ENCODE measurements at regions not wholly inside any gene's neighbourhood (a gene's known extent, or its start where the extent isn't known, plus 50 kb on each side); places are given as distances from the start of the nearest gene placed in this dataset.
A peak's percentile ranks its signal among the peaks of the same experiment; 100 is the strongest.

- Histone ChIP-seq H3K9me3 (ENCODE audit: control insufficient read depth, insufficient read depth, low read length) (no peaks in the 10 kb centered on the region), H3K27ac (ENCODE audit: low read length) (no peak overlapping the region), H3K4me1 (ENCODE audit: control insufficient read depth, insufficient read depth, low read length) (no peaks in the 10 kb centered on the region), H3K27me3 (ENCODE audit: control insufficient read depth, insufficient read depth, low read length) (no peaks in the 10 kb centered on the region), H3K36me3 (ENCODE audit: control insufficient read depth, insufficient read depth, low read length) (no peaks in the 10 kb centered on the region), H3K4me3 (ENCODE audit: low read length) (no peak overlapping the region)
- WGBS (ENCODE audit: insufficient coverage, insufficient read length) = no CpG with 5 or more reads among the region's 3 CpGs
- DNase-seq (ENCODE audit: low read depth, low spot score) = no peak
Measured at GRCh38 chr2:150417278-150417677, 70.2 kb downstream of the RND3 start.

GRCh38 chr2:150415022-150415421 lies 72.4 kb downstream of the RND3 start:
- Histone ChIP-seq H3K27me3 (ENCODE audit: control insufficient read depth, insufficient read depth, low read length) (no peaks in the 10 kb centered on the region), H3K36me3 (ENCODE audit: control insufficient read depth, insufficient read depth, low read length) (no peaks in the 10 kb centered on the region), H3K4me1 (ENCODE audit: control insufficient read depth, insufficient read depth, low read length) (peaks cover 2% of the 10 kb centered on the region; the same call in 1 of the 2 replicates), H3K27ac (ENCODE audit: low read length) (no peak overlapping the region), H3K4me3 (ENCODE audit: low read length) (no peak overlapping the region), H3K9me3 (ENCODE audit: control insufficient read depth, insufficient read depth, low read length) (no peaks in the 10 kb centered on the region)
- no peak for DNase-seq (ENCODE audit: low read depth, low spot score)

- no CpG with 5 or more reads among the region's 2 CpGs for WGBS (ENCODE audit: insufficient coverage, insufficient read length)
- Histone ChIP-seq H3K36me3 (ENCODE audit: control insufficient read depth, insufficient read depth, low read length) (no peaks in the 10 kb centered on the region), H3K27ac (ENCODE audit: low read length) (no peak overlapping the region), H3K4me1 (ENCODE audit: control insufficient read depth, insufficient read depth, low read length) (peaks cover 2% of the 10 kb centered on the region; the same call in 1 of the 2 replicates), H3K9me3 (ENCODE audit: control insufficient read depth, insufficient read depth, low read length) (no peaks in the 10 kb centered on the region), H3K4me3 (ENCODE audit: low read length) (no peak overlapping the region), H3K27me3 (ENCODE audit: control insufficient read depth, insufficient read depth, low read length) (no peaks in the 10 kb centered on the region)
- DNase-seq (ENCODE audit: low read depth, low spot score) = no peak
Measured at GRCh38 chr2:150413910-150414309, 73.6 kb downstream of the RND3 start.

- no peak for DNase-seq (ENCODE audit: low read depth, low spot score)
- Histone ChIP-seq H3K9me3 (ENCODE audit: control insufficient read depth, insufficient read depth, low read length) (no peaks in the 10 kb centered on the region), H3K27me3 (ENCODE audit: control insufficient read depth, insufficient read depth, low read length) (no peaks in the 10 kb centered on the region), H3K27ac (ENCODE audit: low read length) (no peak overlapping the region), H3K36me3 (ENCODE audit: control insufficient read depth, insufficient read depth, low read length) (no peaks in the 10 kb centered on the region), H3K4me3 (ENCODE audit: low read length) (no peak overlapping the region), H3K4me1 (ENCODE audit: control insufficient read depth, insufficient read depth, low read length) (peaks cover 2% of the 10 kb centered on the region; the same call in 1 of the 2 replicates)
- WGBS (ENCODE audit: insufficient coverage, insufficient read length) = no CpG with 5 or more reads among the region's 7 CpGs
Measured at GRCh38 chr2:150413366-150413765, 74.1 kb downstream of the RND3 start.

- Histone ChIP-seq H3K4me3 (ENCODE audit: low read length) (no peak overlapping the region), H3K9me3 (ENCODE audit: control insufficient read depth, insufficient read depth, low read length) (no peaks in the 10 kb centered on the region), H3K4me1 (ENCODE audit: control insufficient read depth, insufficient read depth, low read length) (peaks cover 2% of the 10 kb centered on the region; the same call in 1 of the 2 replicates), H3K27ac (ENCODE audit: low read length) (no peak overlapping the region), H3K36me3 (ENCODE audit: control insufficient read depth, insufficient read depth, low read length) (no peaks in the 10 kb centered on the region), H3K27me3 (ENCODE audit: control insufficient read depth, insufficient read depth, low read length) (no peaks in the 10 kb centered on the region)
- WGBS (ENCODE audit: insufficient coverage, insufficient read length) = no CpG with 5 or more reads among the region's 3 CpGs
- peak; percentile 72 for DNase-seq (ENCODE audit: low read depth, low spot score)
Measured at GRCh38 chr2:150410809-150411208, 76.7 kb downstream of the RND3 start.

GRCh38 chr2:150409196-150409595 lies 78.3 kb downstream of the RND3 start:
- no peaks in the 10 kb centered on the region for H3K36me3 ChIP-seq (ENCODE audit: control insufficient read depth, insufficient read depth, low read length)
- DNase-seq (ENCODE audit: low read depth, low spot score) = no peak
- no peaks in the 10 kb centered on the region for H3K9me3 ChIP-seq (ENCODE audit: control insufficient read depth, insufficient read depth, low read length)
- no peaks in the 10 kb centered on the region for H3K27me3 ChIP-seq (ENCODE audit: control insufficient read depth, insufficient read depth, low read length)
- no peak overlapping the region for H3K27ac ChIP-seq (ENCODE audit: low read length)
- H3K4me3 ChIP-seq (ENCODE audit: low read length) = no peak overlapping the region
- peaks cover 2% of the 10 kb centered on the region; the same call in 1 of the 2 replicates for H3K4me1 ChIP-seq (ENCODE audit: control insufficient read depth, insufficient read depth, low read length)
- WGBS (ENCODE audit: insufficient coverage, insufficient read length) = no CpG with 5 or more reads among the region's 2 CpGs

- Histone ChIP-seq H3K27me3 (ENCODE audit: control insufficient read depth, insufficient read depth, low read length) (no peaks in the 10 kb centered on the region), H3K36me3 (ENCODE audit: control insufficient read depth, insufficient read depth, low read length) (no peaks in the 10 kb centered on the region), H3K4me3 (ENCODE audit: low read length) (no peak overlapping the region), H3K27ac (ENCODE audit: low read length) (no peak overlapping the region), H3K4me1 (ENCODE audit: control insufficient read depth, insufficient read depth, low read length) (no peaks in the 10 kb centered on the region), H3K9me3 (ENCODE audit: control insufficient read depth, insufficient read depth, low read length) (no peaks in the 10 kb centered on the region)
- DNase-seq (ENCODE audit: low read depth, low spot score) = no peak
- no CpG with 5 or more reads among the region's 3 CpGs for WGBS (ENCODE audit: insufficient coverage, insufficient read length)
Measured at GRCh38 chr2:150404147-150404546, 83.3 kb downstream of the RND3 start.

- Histone ChIP-seq H3K27ac (ENCODE audit: low read length) (no peak overlapping the region), H3K36me3 (ENCODE audit: control insufficient read depth, insufficient read depth, low read length) (no peaks in the 10 kb centered on the region), H3K4me1 (ENCODE audit: control insufficient read depth, insufficient read depth, low read length) (no peaks in the 10 kb centered on the region), H3K4me3 (ENCODE audit: low read length) (no peak overlapping the region), H3K27me3 (ENCODE audit: control insufficient read depth, insufficient read depth, low read length) (no peaks in the 10 kb centered on the region), H3K9me3 (ENCODE audit: control insufficient read depth, insufficient read depth, low read length) (no peaks in the 10 kb centered on the region)
- no peak for DNase-seq (ENCODE audit: low read depth, low spot score)
- WGBS (ENCODE audit: insufficient coverage, insufficient read length) = no CpG with 5 or more reads among the region's 2 CpGs
Measured at GRCh38 chr2:150403457-150403856, 84.0 kb downstream of the RND3 start.

GRCh38 chr2:150402953-150403352 lies 84.5 kb downstream of the RND3 start:
- WGBS (ENCODE audit: insufficient coverage, insufficient read length) = no CpG with 5 or more reads among the region's 3 CpGs
- H3K9me3 ChIP-seq (ENCODE audit: control insufficient read depth, insufficient read depth, low read length) = no peaks in the 10 kb centered on the region
- H3K4me1 ChIP-seq (ENCODE audit: control insufficient read depth, insufficient read depth, low read length) = no peaks in the 10 kb centered on the region
- no peak overlapping the region for H3K27ac ChIP-seq (ENCODE audit: low read length)
- no peak overlapping the region for H3K4me3 ChIP-seq (ENCODE audit: low read length)
- H3K36me3 ChIP-seq (ENCODE audit: control insufficient read depth, insufficient read depth, low read length) = no peaks in the 10 kb centered on the region
- no peak for DNase-seq (ENCODE audit: low read depth, low spot score)
- H3K27me3 ChIP-seq (ENCODE audit: control insufficient read depth, insufficient read depth, low read length) = no peaks in the 10 kb centered on the region

- no peaks in the 10 kb centered on the region for H3K4me1 ChIP-seq (ENCODE audit: control insufficient read depth, insufficient read depth, low read length)
- no peak for DNase-seq (ENCODE audit: low read depth, low spot score)
- WGBS (ENCODE audit: insufficient coverage, insufficient read length) = no CpG with 5 or more reads among the region's 2 CpGs
- H3K36me3 ChIP-seq (ENCODE audit: control insufficient read depth, insufficient read depth, low read length) = no peaks in the 10 kb centered on the region
- H3K4me3 ChIP-seq (ENCODE audit: low read length) = no peak overlapping the region
- no peaks in the 10 kb centered on the region for H3K9me3 ChIP-seq (ENCODE audit: control insufficient read depth, insufficient read depth, low read length)
- H3K27ac ChIP-seq (ENCODE audit: low read length) = no peak overlapping the region
- H3K27me3 ChIP-seq (ENCODE audit: control insufficient read depth, insufficient read depth, low read length) = no peaks in the 10 kb centered on the region
Measured at GRCh38 chr2:150400849-150401248, 86.6 kb downstream of the RND3 start.

- H3K4me3 ChIP-seq (ENCODE audit: low read length) = no peak overlapping the region
- no peak for DNase-seq (ENCODE audit: low read depth, low spot score)
- WGBS (ENCODE audit: insufficient coverage, insufficient read length) = no CpG with 5 or more reads among the region's 4 CpGs
Measured at GRCh38 chr2:150392614-150393013, 94.9 kb downstream of the RND3 start.

More at GRCh38 chr2:150392614-150393013, 94.9 kb downstream of the RND3 start:
- Histone ChIP-seq H3K27ac (ENCODE audit: low read length) (no peak overlapping the region), H3K4me1 (ENCODE audit: control insufficient read depth, insufficient read depth, low read length) (no peaks in the 10 kb centered on the region), H3K36me3 (ENCODE audit: control insufficient read depth, insufficient read depth, low read length) (no peaks in the 10 kb centered on the region), H3K9me3 (ENCODE audit: control insufficient read depth, insufficient read depth, low read length) (no peaks in the 10 kb centered on the region), H3K27me3 (ENCODE audit: control insufficient read depth, insufficient read depth, low read length) (no peaks in the 10 kb centered on the region)
